Neural cell (in vitro differentiated cells): ENCODE measurements at regions not wholly inside any gene's neighbourhood (a gene's known extent, or its start where the extent isn't known, plus 50 kb on each side); places are given as distances from the start of the nearest gene placed in this dataset.
"Not testable (repeated sequence)": the region's sequence is repeated elsewhere in the genome, so short reads cannot be mapped to it uniquely, and the experiment has no call there.

Source experiments
- H2AFZ ChIP-seq: fragments of 200-600, 300-800 bp; sonication (generic), shearing (Covaris generic); 2 replicates; pipeline ENCODE4 v1.6.0; 2014; ENCODE audit warnings: low read depth, mild to moderate bottlenecking, antibody characterized with exemption, low read length, moderate library complexity
- H3F3A ChIP-seq: fragments of 200-600 bp; shearing (Covaris generic); 2 replicates; pipeline ENCODE4 v1.6.1; 2016; ENCODE audit warnings: mild to moderate bottlenecking, moderate library complexity, mixed read lengths, antibody characterized with exemption, low read length; ENCODE audit not compliant: insufficient read depth, poor library complexity, severe bottlenecking
- H3K27ac ChIP-seq: fragments of 200-600, 300-800 bp; sonication (generic), shearing (Covaris generic); 2 replicates; pipeline ENCODE4 v1.5.1; 2014; ENCODE audit warnings: mild to moderate bottlenecking, low read length, moderate library complexity
- H3K27me3 ChIP-seq: fragments of 300-800, 200-600 bp; sonication (generic), shearing (Covaris generic); 2 replicates; pipeline ENCODE4 v1.6.0; 2014; ENCODE audit warnings: mild to moderate bottlenecking, low read depth, low read length, moderate library complexity; ENCODE audit not compliant: insufficient read depth
- H3K36me3 ChIP-seq: fragments of 300-800, 200-600 bp; sonication (generic), shearing (Covaris generic); 2 replicates; pipeline ENCODE4 v1.5.1; 2014; ENCODE audit warnings: mild to moderate bottlenecking, antibody characterized with exemption, low read length, moderate library complexity; ENCODE audit not compliant: insufficient read depth
- H3K4me2 ChIP-seq: fragments of 300-800, 200-600 bp; sonication (generic), shearing (Covaris generic); 2 replicates; pipeline ENCODE4 v1.6.0; 2014; ENCODE audit warnings: mild to moderate bottlenecking, low read length
- H3K4me3 ChIP-seq: fragments of 300-800, 200-600 bp; sonication (generic), shearing (Covaris generic); 2 replicates; pipeline ENCODE4 v1.5.1; 2014; ENCODE audit warnings: mild to moderate bottlenecking, low read length, moderate library complexity
- H3K79me2 ChIP-seq: fragments of 200-600 bp; shearing (Covaris generic); replicated peaks from 2 replicates; pipeline ENCODE4 v1.6.0; 2014; ENCODE audit warnings: mild to moderate bottlenecking, low read length, moderate library complexity; ENCODE audit not compliant: insufficient read depth
- H3K9ac ChIP-seq: fragments of 300-800, 200-600 bp; sonication (generic), shearing (Covaris generic); 2 replicates; pipeline ENCODE4 v1.6.1; 2016; ENCODE audit warnings: mild to moderate bottlenecking, low read length, mixed read lengths
- H3K9me2 ChIP-seq: fragments of 200-600 bp; shearing (Covaris generic); 2 replicates; pipeline ENCODE4 v1.6.1; 2016; ENCODE audit warnings: mild to moderate bottlenecking, low read length, mixed read lengths; ENCODE audit not compliant: insufficient read depth
- H3K9me3 ChIP-seq: fragments of 200-600, 300-800 bp; sonication (generic), shearing (Covaris generic); 2 replicates; pipeline ENCODE4 v1.6.1; 2016; ENCODE audit warnings: mild to moderate bottlenecking, mixed run types, low read length, moderate library complexity, mixed read lengths
- H4K20me1 ChIP-seq: fragments of 200-600 bp; shearing (Covaris generic); 2 replicates; pipeline ENCODE4 v1.6.1; 2016; ENCODE audit warnings: mild to moderate bottlenecking, mixed run types; ENCODE audit not compliant: insufficient read depth

DNA sequence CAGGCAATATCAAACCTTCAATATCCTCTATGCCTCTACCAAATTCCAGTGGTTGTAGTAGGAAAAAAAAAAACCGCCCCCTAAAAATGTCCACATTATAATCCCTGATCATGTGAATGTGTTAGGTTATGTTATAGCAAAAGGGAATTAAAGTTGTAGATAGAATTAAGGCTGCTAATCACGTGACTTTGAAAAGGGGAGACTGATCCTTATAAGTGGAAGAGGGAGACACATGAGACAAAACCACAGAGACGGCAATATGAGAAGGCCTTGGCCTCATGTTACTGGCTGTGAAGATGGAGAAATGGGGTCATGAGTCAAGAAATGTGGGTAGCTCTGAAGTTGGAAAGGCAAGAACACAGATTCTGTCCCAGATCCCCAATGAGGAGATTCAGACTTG lies 1711.3 kb downstream of the KHDRBS2 start:
- H2AFZ ChIP-seq, H3K9me2 ChIP-seq, H3K9ac ChIP-seq, H3K79me2 ChIP-seq, H3K27ac ChIP-seq, H3F3A ChIP-seq, H3K4me3 ChIP-seq, H3K36me3 ChIP-seq, H3K27me3 ChIP-seq, H4K20me1 ChIP-seq, H3K9me3 ChIP-seq, H3K4me2 ChIP-seq: not testable (repeated sequence)

DNA sequence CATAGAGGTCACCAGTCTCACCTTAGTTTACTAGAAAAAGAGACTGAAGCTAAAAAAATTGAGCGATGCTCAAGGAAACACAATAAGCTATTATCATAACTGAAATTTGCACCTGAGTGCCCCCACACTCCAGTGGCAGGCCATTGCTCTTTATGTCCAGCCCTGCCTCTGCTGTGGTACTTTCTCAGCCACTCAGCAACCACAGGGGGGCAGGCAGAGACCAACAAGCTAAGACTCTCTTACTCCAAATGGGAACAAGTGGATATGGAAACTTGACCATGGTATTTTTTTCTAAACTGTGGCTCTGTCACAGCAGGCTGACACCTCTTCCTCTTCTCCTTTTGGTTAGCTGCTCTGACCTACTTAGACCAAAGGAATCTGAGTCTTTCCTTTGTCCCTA lies 1713.4 kb downstream of the KHDRBS2 start:
- not testable (repeated sequence) for H3K27me3 ChIP-seq, H4K20me1 ChIP-seq, H3K9me3 ChIP-seq, H3K79me2 ChIP-seq, H3F3A ChIP-seq, H2AFZ ChIP-seq, H3K4me3 ChIP-seq, H3K27ac ChIP-seq, H3K36me3 ChIP-seq, H3K4me2 ChIP-seq, H3K9me2 ChIP-seq, H3K9ac ChIP-seq

GRCh38 chr6:60571293-60572016 lies 1714.6 kb downstream of the KHDRBS2 start:
- H3F3A ChIP-seq, H3K9me3 ChIP-seq, H3K4me2 ChIP-seq, H3K9ac ChIP-seq, H3K4me3 ChIP-seq, H3K27me3 ChIP-seq, H3K27ac ChIP-seq, H2AFZ ChIP-seq, H3K9me2 ChIP-seq, H4K20me1 ChIP-seq, H3K79me2 ChIP-seq, H3K36me3 ChIP-seq: not testable (repeated sequence)

DNA sequence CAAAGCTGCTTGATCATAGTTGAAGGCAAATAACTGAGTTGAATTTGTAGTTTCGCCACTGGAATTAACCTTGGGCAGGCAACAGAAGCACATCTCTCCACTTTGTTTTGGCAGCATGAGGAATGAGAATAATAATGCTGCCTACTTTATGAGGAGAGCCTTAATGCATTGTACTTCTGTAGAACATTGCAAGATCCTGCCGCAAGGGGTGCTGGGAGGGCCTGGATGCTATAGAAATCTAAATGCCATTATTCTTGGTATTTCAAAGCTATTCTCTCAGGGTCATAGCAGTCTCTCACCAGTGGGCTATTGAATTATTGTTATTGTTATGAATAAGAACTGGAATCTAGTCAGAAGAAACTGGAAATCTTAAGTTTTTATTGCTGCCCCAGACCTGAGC lies 1715.4 kb downstream of the KHDRBS2 start:
- not testable (repeated sequence) for H3K4me2 ChIP-seq, H3K4me3 ChIP-seq, H3K9me2 ChIP-seq, H3K79me2 ChIP-seq, H3K36me3 ChIP-seq, H2AFZ ChIP-seq, H3K9me3 ChIP-seq, H3F3A ChIP-seq, H4K20me1 ChIP-seq, H3K9ac ChIP-seq, H3K27ac ChIP-seq, H3K27me3 ChIP-seq

DNA sequence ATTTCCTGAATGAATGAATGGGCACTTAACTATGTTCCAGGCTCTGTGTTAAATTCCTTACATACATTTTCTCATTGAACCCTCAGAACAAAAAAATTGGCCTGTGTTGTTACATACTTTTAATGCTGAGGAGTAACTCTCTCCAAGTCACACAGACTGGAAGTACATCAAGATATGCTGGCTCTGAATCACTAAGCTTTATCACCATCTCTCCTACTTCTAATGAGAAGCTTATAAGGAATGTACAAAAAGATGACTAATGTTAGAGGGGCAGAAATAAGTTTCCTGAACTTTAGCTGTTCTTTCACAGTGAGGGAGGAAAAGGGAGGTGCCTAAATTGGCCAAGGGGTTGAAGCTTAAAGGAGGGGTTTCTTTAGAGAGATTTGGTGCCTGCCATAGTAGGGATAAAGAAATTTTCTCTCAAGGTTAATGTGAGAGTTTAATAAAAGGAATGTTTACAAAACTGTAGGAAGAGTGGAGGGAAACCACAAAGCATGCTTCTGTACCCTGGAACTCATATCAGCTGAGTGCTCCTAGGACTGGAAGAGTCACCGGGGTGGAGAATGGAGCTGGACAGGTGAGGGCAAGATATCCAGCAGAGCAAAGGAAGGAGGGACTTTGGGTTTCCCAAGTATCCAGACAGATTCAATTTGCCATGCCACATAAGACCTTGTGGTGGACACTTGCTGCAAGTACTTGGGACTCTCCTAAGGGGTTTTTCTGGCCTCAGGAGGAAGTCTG lies 1718.4 kb downstream of the KHDRBS2 start:
- H3K9ac ChIP-seq, H3K79me2 ChIP-seq, H3K4me3 ChIP-seq, H3K9me2 ChIP-seq, H3K9me3 ChIP-seq, H3K4me2 ChIP-seq, H4K20me1 ChIP-seq, H3K27me3 ChIP-seq, H3K27ac ChIP-seq, H3F3A ChIP-seq, H3K36me3 ChIP-seq, H2AFZ ChIP-seq: not testable (repeated sequence)

DNA sequence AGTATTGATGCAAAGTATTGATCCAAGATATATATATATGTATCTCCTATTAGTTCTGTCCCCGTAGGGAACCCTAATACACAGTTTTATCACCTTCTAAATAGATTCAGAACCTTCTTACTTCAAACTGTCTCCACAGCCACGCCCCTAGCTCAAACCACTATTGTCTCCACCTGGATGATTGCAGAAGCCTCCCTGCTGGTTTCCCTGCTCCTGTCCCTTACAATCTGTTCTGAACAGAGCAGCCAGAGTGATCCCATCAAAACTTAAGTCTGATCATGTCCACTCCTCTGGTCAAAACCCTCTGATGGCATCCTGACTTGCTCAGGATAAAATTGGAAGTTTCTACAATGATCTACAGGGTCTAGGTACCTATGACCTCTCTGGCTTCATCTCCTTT lies 1719.6 kb downstream of the KHDRBS2 start:
- H3K27ac ChIP-seq, H3K36me3 ChIP-seq, H3K79me2 ChIP-seq, H3K27me3 ChIP-seq, H3K9me2 ChIP-seq, H2AFZ ChIP-seq, H3K9me3 ChIP-seq, H3K4me3 ChIP-seq, H3K9ac ChIP-seq, H3K4me2 ChIP-seq, H4K20me1 ChIP-seq, H3F3A ChIP-seq: not testable (repeated sequence)

- not testable (repeated sequence) for H2AFZ ChIP-seq, H3K27ac ChIP-seq, H3K79me2 ChIP-seq, H3K4me2 ChIP-seq, H3K9ac ChIP-seq, H3K27me3 ChIP-seq, H3F3A ChIP-seq, H3K9me3 ChIP-seq, H4K20me1 ChIP-seq, H3K4me3 ChIP-seq, H3K36me3 ChIP-seq, H3K9me2 ChIP-seq
Observed at GRCh38 chr6:60559702-60560101, 1726.3 kb downstream of the KHDRBS2 start.

GRCh38 chr6:60547340-60547739 lies 1738.7 kb downstream of the KHDRBS2 start:
- not testable (repeated sequence) for H3K27ac ChIP-seq, H3K79me2 ChIP-seq, H3K9me3 ChIP-seq, H3K9ac ChIP-seq, H3K4me3 ChIP-seq, H2AFZ ChIP-seq, H3K36me3 ChIP-seq, H4K20me1 ChIP-seq, H3K9me2 ChIP-seq, H3K4me2 ChIP-seq, H3K27me3 ChIP-seq, H3F3A ChIP-seq
